DMS 273 (cell line): ENCODE measurements at regions not wholly inside any gene's neighbourhood (a gene's known extent, or its start where the extent isn't known, plus 50 kb on each side); places are given as distances from the start of the nearest gene placed in this dataset.
"Not testable (repeated sequence)": the region's sequence is repeated elsewhere in the genome, so short reads cannot be mapped to it uniquely, and the experiment has no call there.

Experiments
- DNase-seq: peaks from one replicate; lab custom pipeline; 2025; ENCODE audit not compliant: unreplicated experiment; lab: John Stamatoyannopoulos, UW

GRCh38 chr5:92659246-92659645 is 921.8 kb downstream of the NR2F1-AS1 start:
- no peak for DNase-seq

DNA sequence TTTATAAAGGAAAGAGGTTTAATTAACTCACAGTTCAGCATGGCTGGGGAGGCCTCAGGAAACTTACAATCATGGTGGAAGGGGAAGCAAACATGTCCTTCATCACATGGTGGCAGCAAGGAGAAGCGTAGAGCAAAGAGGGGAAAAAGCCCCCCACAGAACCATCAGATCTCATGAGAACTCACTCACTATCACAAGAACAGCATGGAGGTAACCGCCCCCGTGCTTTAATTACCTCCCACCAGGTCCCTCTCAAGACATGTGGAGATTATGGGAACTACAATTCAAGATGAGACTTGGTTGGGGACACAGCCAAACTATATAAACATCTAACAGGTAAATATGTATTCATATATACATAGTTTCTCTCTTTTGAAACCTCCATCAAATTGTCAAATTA is 926.4 kb downstream of the NR2F1-AS1 start:
- peak; percentile 3 for DNase-seq

DNA sequence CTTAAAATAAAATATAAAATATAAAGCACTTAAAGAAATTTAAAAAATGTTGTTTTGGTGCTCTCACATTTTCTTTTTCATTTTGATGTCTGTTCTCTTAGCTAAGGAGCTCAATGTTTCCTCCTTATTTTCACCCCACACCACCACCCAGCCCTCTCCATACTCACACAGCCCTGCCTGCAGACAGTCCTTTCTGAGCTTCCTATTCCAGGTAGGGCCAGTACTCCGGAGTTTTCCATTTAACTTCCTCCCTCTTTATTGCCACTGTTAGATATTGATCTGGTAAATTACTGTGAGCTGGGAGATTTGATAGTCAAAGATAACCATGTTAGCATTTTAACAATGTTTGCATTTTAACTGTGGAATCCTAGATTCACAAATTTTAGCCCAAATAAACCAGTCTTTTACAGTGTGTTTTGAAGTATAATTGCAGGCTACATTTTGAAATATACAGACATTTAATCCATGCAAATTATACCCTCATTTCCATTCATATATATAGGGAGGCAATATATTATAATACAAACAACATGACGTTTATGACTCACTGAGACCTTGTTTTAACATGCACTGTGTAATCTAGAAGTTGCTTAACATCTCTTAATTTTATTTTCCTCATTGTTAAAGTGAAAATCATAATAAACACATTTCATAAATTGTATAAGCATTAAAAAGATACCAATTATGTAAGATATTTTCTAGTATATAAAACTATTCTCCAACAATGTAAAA is 927.1 kb downstream of the NR2F1-AS1 start:
- DNase-seq, result no peak

GRCh38 chr5:92652756-92653155 is 928.3 kb downstream of the NR2F1-AS1 start:
- peak; percentile 46 for DNase-seq

GRCh38 chr5:92644266-92644886 is 936.6 kb downstream of the NR2F1-AS1 start:
- DNase-seq, result peak; percentile 40

DNA sequence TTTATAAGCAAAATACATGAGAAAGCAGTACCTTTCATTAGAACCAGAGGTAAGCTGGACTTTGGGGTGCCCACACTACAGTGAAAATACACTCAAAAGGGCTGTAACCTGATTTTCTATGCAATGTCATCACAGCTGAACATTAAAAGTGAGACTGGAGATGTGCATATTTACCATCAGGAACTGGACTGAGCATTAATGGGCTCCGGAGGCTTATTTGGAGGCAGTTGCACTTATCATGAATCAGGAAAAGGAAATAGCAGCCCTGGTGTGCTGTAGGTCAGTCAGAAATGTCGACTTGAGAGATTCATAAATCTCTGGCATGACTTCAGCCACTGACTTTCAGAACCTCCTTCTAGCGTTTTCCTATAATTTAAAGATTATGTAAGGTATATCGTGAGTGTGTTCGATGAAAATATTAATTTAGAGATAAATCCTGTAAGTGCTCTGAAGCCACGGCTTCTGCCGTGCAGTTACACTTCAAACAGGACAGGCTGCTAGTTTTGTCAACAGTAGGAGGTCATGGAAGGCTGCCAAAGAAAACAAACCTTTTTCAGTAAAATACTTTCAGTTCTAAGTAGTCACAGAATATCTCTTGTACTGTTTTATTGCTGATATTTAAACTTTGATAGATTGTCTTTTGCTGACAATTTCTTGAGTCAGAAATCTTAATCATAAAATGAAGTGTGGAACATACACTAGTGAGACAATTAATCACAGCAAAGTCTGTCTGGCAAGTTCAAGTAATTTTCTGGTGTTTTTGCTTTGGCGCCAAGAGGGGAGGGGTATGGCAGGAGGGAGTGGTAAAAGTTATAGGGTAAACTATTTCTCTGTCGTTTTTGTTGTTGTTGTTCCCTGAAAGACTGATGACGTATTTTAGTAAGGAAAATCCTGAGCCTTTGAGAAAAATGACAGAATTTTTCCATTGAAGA is 939.7 kb downstream of the NR2F1-AS1 start:
- DNase-seq, result peak; percentile 81

GRCh38 chr5:92640340-92640739 is 940.7 kb downstream of the NR2F1-AS1 start:
- DNase-seq, result no peak

DNA sequence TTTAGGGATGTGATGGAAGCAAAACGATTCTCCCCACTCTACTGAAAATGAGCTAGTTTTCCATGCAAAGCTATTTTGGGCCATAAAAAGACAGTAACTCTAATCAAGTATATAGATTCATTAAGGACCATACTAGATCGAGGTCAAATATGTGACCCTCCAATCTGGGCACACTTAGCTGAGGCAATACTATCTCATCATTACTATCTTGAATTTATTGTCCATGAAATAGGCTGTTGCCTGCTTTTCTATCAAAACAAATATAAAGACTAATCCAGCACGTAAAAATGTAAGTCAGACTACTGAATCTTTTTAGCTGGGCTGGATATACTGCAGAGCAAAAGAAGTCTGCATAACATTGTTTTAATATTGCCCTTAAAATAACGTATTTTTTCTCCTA is 943.1 kb downstream of the NR2F1-AS1 start:
- no peak for DNase-seq

DNA sequence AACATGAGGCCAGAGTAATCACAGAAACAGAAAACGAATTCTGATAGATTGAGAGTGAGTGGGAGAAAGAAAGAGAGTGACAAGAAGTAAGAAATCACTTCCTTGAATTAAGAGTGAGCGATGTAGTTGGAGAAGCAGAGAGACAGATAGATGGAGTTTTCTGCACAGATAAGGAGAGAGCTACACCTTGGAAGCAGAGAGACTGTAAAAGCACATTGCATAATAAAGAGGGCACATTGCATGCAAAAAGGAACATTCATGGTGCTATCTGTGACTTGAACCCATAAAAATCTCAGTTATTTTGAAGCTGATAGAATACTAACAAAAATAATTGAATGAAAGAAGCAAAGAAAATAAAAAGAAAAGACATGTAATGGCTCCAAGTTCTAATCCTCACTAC is 943.8 kb downstream of the NR2F1-AS1 start:
- DNase-seq, result no peak

- DNase-seq, result no peak
These were observed 946.0 kb downstream of the NR2F1-AS1 start for GRCh38 chr5:92635001-92635461.

GRCh38 chr5:92633875-92634487 is 947.0 kb downstream of the NR2F1-AS1 start:
- no peak for DNase-seq

GRCh38 chr5:92633176-92633575 is 947.8 kb downstream of the NR2F1-AS1 start:
- DNase-seq, result no peak

GRCh38 chr5:92631237-92631701 is 949.8 kb downstream of the NR2F1-AS1 start:
- DNase-seq, result not testable (repeated sequence)

- DNase-seq, result no peak
These were observed 951.4 kb downstream of the NR2F1-AS1 start for GRCh38 chr5:92629574-92629973.

- DNase-seq, result no peak
These were observed 952.0 kb downstream of the NR2F1-AS1 start for GRCh38 chr5:92629000-92629399.

DNA sequence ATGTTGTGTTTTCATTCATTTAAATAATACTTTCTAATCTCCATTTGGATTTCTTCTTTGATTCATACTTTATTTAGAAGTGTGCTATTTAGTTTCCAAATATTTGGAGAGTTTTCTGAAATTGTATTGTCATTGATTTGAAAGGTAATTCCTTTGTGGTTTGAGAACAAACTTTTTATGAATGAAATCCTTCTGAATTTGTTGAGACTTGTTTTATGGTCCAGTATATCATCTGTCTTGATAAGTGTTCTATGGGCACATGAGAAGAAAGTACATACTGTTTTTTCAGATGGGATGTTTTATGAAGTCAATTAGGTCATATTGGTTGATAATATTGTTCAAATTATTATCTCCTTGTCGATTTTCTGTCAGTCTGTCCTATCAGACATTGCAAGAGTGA is 953.8 kb downstream of the NR2F1-AS1 start:
- DNase-seq, result no peak

GRCh38 chr5:92616085-92616484 is 964.9 kb downstream of the NR2F1-AS1 start:
- no peak for DNase-seq

- DNase-seq, result no peak
These were observed 967.5 kb downstream of the NR2F1-AS1 start for GRCh38 chr5:92613546-92613945.

GRCh38 chr5:92610435-92610834 is 970.6 kb downstream of the NR2F1-AS1 start:
- DNase-seq, result not testable (repeated sequence)

GRCh38 chr5:92605591-92605990 is 975.4 kb downstream of the NR2F1-AS1 start:
- DNase-seq, result peak; percentile 13

DNA sequence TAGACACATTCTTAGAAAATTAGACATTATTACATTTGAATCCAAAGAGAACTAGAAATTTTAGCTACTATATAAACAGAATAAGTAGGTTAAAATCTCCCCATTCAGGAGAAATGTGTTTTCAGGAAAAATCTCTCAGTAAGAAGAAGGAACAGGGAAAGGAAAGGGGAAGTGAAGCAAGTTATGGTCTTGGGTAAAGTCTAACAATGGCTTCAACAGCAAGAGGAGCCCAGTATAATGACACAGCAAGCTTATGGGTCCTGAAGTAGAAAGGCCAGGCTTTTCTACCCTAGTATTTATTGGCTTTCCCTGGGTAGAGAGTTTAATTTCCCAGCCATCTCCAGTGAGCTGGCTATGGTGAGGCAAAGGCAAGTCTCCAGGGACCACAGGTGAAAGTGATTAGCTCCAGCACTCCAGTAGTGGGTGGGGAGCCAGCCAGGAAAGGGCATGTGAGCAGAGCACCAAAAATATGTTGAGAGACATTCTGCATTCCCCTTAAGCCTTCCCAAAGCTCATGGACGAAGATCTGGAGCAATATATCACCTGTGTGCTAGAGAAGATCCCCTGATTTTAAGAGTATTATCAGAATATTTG is 981.7 kb downstream of the NR2F1-AS1 start:
- DNase-seq, result no peak
